ENCODE measurements at regions not wholly inside any gene's neighbourhood (a gene's known extent, or its start where the extent isn't known, plus 50 kb on each side); places are given as distances from the start of the nearest gene placed in this dataset.
"Not testable (repeated sequence)": the region's sequence is repeated elsewhere in the genome, so short reads cannot be mapped to it uniquely, and the experiment has no call there.

GRCh38 chr16:88242312-88243295 is 140.2 kb upstream of the ZNF469 start:
- H3K4me1 Mint-ChIP-seq (ENCODE audit: low read depth); H3K36me3 Mint-ChIP-seq (ENCODE audit: low read depth); H3K4me3 Mint-ChIP-seq; H3K9me3 Mint-ChIP-seq; DNase-seq; H3K27ac Mint-ChIP-seq: not testable (repeated sequence)
- peaks cover 16% of the 10 kb centered on the region for H3K27me3 Mint-ChIP-seq

GRCh38 chr16:88243921-88244320 is 138.8 kb upstream of the ZNF469 start:
- DNase-seq; H3K36me3 Mint-ChIP-seq (ENCODE audit: low read depth); H3K4me1 Mint-ChIP-seq (ENCODE audit: low read depth); H3K4me3 Mint-ChIP-seq; H3K9me3 Mint-ChIP-seq; H3K27me3 Mint-ChIP-seq; H3K27ac Mint-ChIP-seq: not testable (repeated sequence)

- H3K27me3 Mint-ChIP-seq; H3K9me3 Mint-ChIP-seq; H3K4me3 Mint-ChIP-seq; H3K4me1 Mint-ChIP-seq (ENCODE audit: low read depth); H3K36me3 Mint-ChIP-seq (ENCODE audit: low read depth); H3K27ac Mint-ChIP-seq; DNase-seq: not testable (repeated sequence)
Observed at GRCh38 chr16:88245241-88246081, 137.3 kb upstream of the ZNF469 start.

GRCh38 chr16:88246955-88247582 is 135.7 kb upstream of the ZNF469 start:
- not testable (repeated sequence) for H3K27ac Mint-ChIP-seq; H3K36me3 Mint-ChIP-seq (ENCODE audit: low read depth); DNase-seq; H3K4me3 Mint-ChIP-seq; H3K4me1 Mint-ChIP-seq (ENCODE audit: low read depth); H3K27me3 Mint-ChIP-seq; H3K9me3 Mint-ChIP-seq

GRCh38 chr16:88247583-88247966 is 135.2 kb upstream of the ZNF469 start:
- H3K36me3 Mint-ChIP-seq (ENCODE audit: low read depth); H3K4me1 Mint-ChIP-seq (ENCODE audit: low read depth); DNase-seq; H3K4me3 Mint-ChIP-seq; H3K27ac Mint-ChIP-seq; H3K27me3 Mint-ChIP-seq; H3K9me3 Mint-ChIP-seq: not testable (repeated sequence)

GRCh38 chr16:88248761-88249160 is 134.0 kb upstream of the ZNF469 start:
- H3K9me3 Mint-ChIP-seq; H3K4me3 Mint-ChIP-seq; H3K4me1 Mint-ChIP-seq (ENCODE audit: low read depth); H3K36me3 Mint-ChIP-seq (ENCODE audit: low read depth); H3K27me3 Mint-ChIP-seq; DNase-seq; H3K27ac Mint-ChIP-seq: not testable (repeated sequence)

- not testable (repeated sequence) for H3K4me1 Mint-ChIP-seq (ENCODE audit: low read depth); H3K36me3 Mint-ChIP-seq (ENCODE audit: low read depth); H3K9me3 Mint-ChIP-seq; H3K27ac Mint-ChIP-seq; H3K4me3 Mint-ChIP-seq; DNase-seq; H3K27me3 Mint-ChIP-seq
Observed at GRCh38 chr16:88250381-88250780, 132.4 kb upstream of the ZNF469 start.

GRCh38 chr16:88252057-88252794 is 130.5 kb upstream of the ZNF469 start:
- not testable (repeated sequence) for DNase-seq; H3K9me3 Mint-ChIP-seq; H3K4me3 Mint-ChIP-seq; H3K4me1 Mint-ChIP-seq (ENCODE audit: low read depth); H3K27ac Mint-ChIP-seq; H3K36me3 Mint-ChIP-seq (ENCODE audit: low read depth)
- H3K27me3 Mint-ChIP-seq: peaks cover 23% of the 10 kb centered on the region

- not testable (repeated sequence) for H3K9me3 Mint-ChIP-seq
Observed at GRCh38 chr16:88258141-88258540, 124.6 kb upstream of the ZNF469 start.

GRCh38 chr16:88258764-88259525 is 123.8 kb upstream of the ZNF469 start:
- not testable (repeated sequence) for H3K4me1 Mint-ChIP-seq (ENCODE audit: low read depth); DNase-seq; H3K36me3 Mint-ChIP-seq (ENCODE audit: low read depth); H3K27ac Mint-ChIP-seq; H3K9me3 Mint-ChIP-seq; H3K4me3 Mint-ChIP-seq
- peaks cover 69% of the 10 kb centered on the region for H3K27me3 Mint-ChIP-seq

More at GRCh38 chr16:88258141-88258540, 124.6 kb upstream of the ZNF469 start:
- H3K4me3 Mint-ChIP-seq; H3K36me3 Mint-ChIP-seq (ENCODE audit: low read depth); H3K4me1 Mint-ChIP-seq (ENCODE audit: low read depth); DNase-seq; H3K27ac Mint-ChIP-seq: not testable (repeated sequence)
- H3K27me3 Mint-ChIP-seq: peaks cover 66% of the 10 kb centered on the region

GRCh38 chr16:88259538-88259937 is 123.2 kb upstream of the ZNF469 start:
- not testable (repeated sequence) for H3K4me3 Mint-ChIP-seq; DNase-seq; H3K4me1 Mint-ChIP-seq (ENCODE audit: low read depth); H3K36me3 Mint-ChIP-seq (ENCODE audit: low read depth); H3K9me3 Mint-ChIP-seq; H3K27ac Mint-ChIP-seq
- H3K27me3 Mint-ChIP-seq: peaks cover 69% of the 10 kb centered on the region

- H3K36me3 Mint-ChIP-seq (ENCODE audit: low read depth); H3K27ac Mint-ChIP-seq: not testable (repeated sequence)
- H3K27me3 Mint-ChIP-seq: peaks cover 69% of the 10 kb centered on the region
Observed at GRCh38 chr16:88260146-88260545, 122.6 kb upstream of the ZNF469 start.

GRCh38 chr16:88260881-88261665 is 121.7 kb upstream of the ZNF469 start:
- H3K27ac Mint-ChIP-seq; DNase-seq; H3K4me3 Mint-ChIP-seq; H3K36me3 Mint-ChIP-seq (ENCODE audit: low read depth); H3K9me3 Mint-ChIP-seq: not testable (repeated sequence)
- Mint-ChIP-seq H3K27me3 (peaks cover 64% of the 10 kb centered on the region), H3K4me1 (ENCODE audit: low read depth) (peaks cover 10% of the 10 kb centered on the region)

More at GRCh38 chr16:88260146-88260545, 122.6 kb upstream of the ZNF469 start:
- not testable (repeated sequence) for H3K4me3 Mint-ChIP-seq; H3K4me1 Mint-ChIP-seq (ENCODE audit: low read depth); H3K9me3 Mint-ChIP-seq; DNase-seq

Measured in activated T-cell treated with anti-CD3 and anti-CD28 coated beads, Interleukin-2, amount 50 U/mL, for 24 hours (primary cell).